HepG2 (cell line): ENCODE measurements at regions not wholly inside any gene's neighbourhood (a gene's known extent, or its start where the extent isn't known, plus 50 kb on each side); places are given as distances from the start of the nearest gene placed in this dataset.

ENCODE experiments used
- ATAC-seq: fragments of 200-7000 bp; cut with Tn5 transposase; 3 replicates; pipeline ENCODE4 v1.9.1; 2020; ENCODE audit warnings: mild to moderate bottlenecking, moderate library complexity
- BruUV-seq: library from RNA; stranded (reverse); fragments of 400-500 nt; replicated peaks from 2 replicates; lab custom pipeline; 2021; lab: Mats Ljungman, UMichigan
- CTCF ChIA-PET: fragments of 300-600 bp; formaldehyde crosslinking; extraction: SDS; loops from one replicate; lab custom pipeline; 2021; ENCODE audit warnings: low total read pairs, inconsistent platforms, low intra/inter-chr PET ratio; lab: Yijun Ruan, JAX
- POLR2A ChIA-PET: fragments of 350-600 bp; sonication (Branson Sonifier 250); formaldehyde crosslinking; loops from one replicate; lab custom pipeline; 2020; ENCODE audit warnings: antibody characterized with exemption, inconsistent platforms; lab: Yijun Ruan, JAX
- DNase-seq: peaks from one replicate; pipeline ENCODE4 v3.0.0-alpha.2; 2015; ENCODE audit warnings: low spot score
- FAIRE-seq: peaks from 3 replicates; lab custom pipeline; 2011; peaks lifted over from hg19 to GRCh38; lab: Jason Lieb, UNC
- H2AFZ ChIP-seq: one replicate; pipeline ENCODE4 v1.6.1; 2011; ENCODE audit warnings: low read length, inconsistent platforms
- H3K27ac ChIP-seq: fragments of 300-600 bp; 3 replicates; pipeline ENCODE4 v1.8.0; 2011; ENCODE audit warnings: mixed run types, mild to moderate bottlenecking, mixed read lengths, low read length, inconsistent platforms; ENCODE audit not compliant: insufficient read depth; ENCODE audit errors: extremely low read length
- H3K27me3 ChIP-seq, 2 experiments: fragments of 200-600 bp in 1 of 2; 2 replicates in 1 of 2; 3 replicates in 1 of 2; pipeline versions ENCODE4 v1.6.0 to v1.8.0; 2011; ENCODE audit warnings: low read length in 2 of 2, mild to moderate bottlenecking in 2 of 2, moderate library complexity in 2 of 2, inconsistent platforms in 1 of 2; ENCODE audit not compliant: insufficient read depth in 2 of 2, control insufficient read depth in 1 of 2
- H3K36me3 ChIP-seq, 2 experiments: fragments of 200-600 bp in 1 of 2; replicated peaks in 1 of 2; 2 replicates in 1 of 2; 3 replicates in 1 of 2; pipeline versions ENCODE4 v1.5.1 to v1.8.0; 2011; ENCODE audit warnings: low read length in 2 of 2, inconsistent platforms in 1 of 2; ENCODE audit not compliant: insufficient read depth in 2 of 2, control insufficient read depth in 1 of 2
- H3K4me1 ChIP-seq: 2 replicates; pipeline ENCODE4 v1.5.1; 2012; ENCODE audit warnings: low read length, inconsistent platforms; ENCODE audit not compliant: insufficient read depth
- H3K4me2 ChIP-seq: 2 replicates; pipeline ENCODE4 v1.6.0; 2011; ENCODE audit warnings: low read depth, low read length, inconsistent platforms
- H3K4me3 ChIP-seq, 3 experiments: fragments of 200-600 bp in 1 of 3; sonication (generic), shearing (Covaris generic) in 1 of 3; replicated peaks in 1 of 3; 2 replicates each; pipeline ENCODE4 v1.5.1; 2011 to 2016; ENCODE audit warnings: low read length in 3 of 3, inconsistent platforms in 2 of 3, low read depth in 2 of 3, mild to moderate bottlenecking in 2 of 3, control low read depth in 1 of 3, mixed read lengths in 1 of 3; ENCODE audit not compliant: insufficient read depth in 1 of 3
- H3K79me2 ChIP-seq: one replicate; pipeline ENCODE4 v1.6.1; 2011; ENCODE audit warnings: low read length, inconsistent platforms; ENCODE audit not compliant: insufficient read depth
- H3K9ac ChIP-seq: 2 replicates; pipeline ENCODE4 v1.6.0; 2011; ENCODE audit warnings: mild to moderate bottlenecking, low read depth, low read length, inconsistent platforms; ENCODE audit not compliant: insufficient read depth
- H3K9me3 ChIP-seq: 2 replicates; pipeline ENCODE4 v1.5.1; 2012; ENCODE audit warnings: mild to moderate bottlenecking, low read length
- H4K20me1 ChIP-seq: 2 replicates; pipeline ENCODE4 v1.6.0; 2011; ENCODE audit warnings: inconsistent platforms, mild to moderate bottlenecking, low read length, moderate library complexity; ENCODE audit not compliant: insufficient read depth
- ATF7 ChIP-seq, 2 experiments: fragments of 450-650 bp in 1 of 2; sonication (generic) in 1 of 2; formaldehyde crosslinking in 1 of 2; IDR thresholded peaks; 2 replicates each; pipeline versions ENCODE4 v1.4.0 to v1.6.1; 2016 to 2020; ENCODE audit warnings: antibody characterized with exemption in 1 of 2, mild to moderate bottlenecking in 1 of 2, missing genetic modification reagents in 1 of 2
- FOSL1 ChIP-seq: sonication (generic); formaldehyde crosslinking; IDR thresholded peaks from 2 replicates; pipeline ENCODE4 v1.9.0; 2021; ENCODE audit warnings: missing genetic modification reagents, borderline replicate concordance
- FOXK2 ChIP-seq: fragments of 450-650 bp; IDR thresholded peaks from 2 replicates; pipeline ENCODE4 v1.6.1; 2016
- FOXP1 ChIP-seq, 2 experiments: fragments of 450-650 bp in 1 of 2; IDR thresholded peaks; 2 replicates each; pipeline ENCODE4 v1.6.1; 2017 to 2018; ENCODE audit warnings: antibody characterized with exemption in 1 of 2
- FOXP4 ChIP-seq: sonication (generic); formaldehyde crosslinking; IDR thresholded peaks from 2 replicates; pipeline ENCODE4 v1.4.0; 2020; ENCODE audit warnings: missing genetic modification reagents
- GRHL1 ChIP-seq: sonication (generic); formaldehyde crosslinking; conservative IDR thresholded peaks from 2 replicates; pipeline ENCODE4 v1.8.0; 2022; ENCODE audit warnings: missing genetic modification reagents
- HDAC2 ChIP-seq: sonication (generic); formaldehyde crosslinking; IDR thresholded peaks from 2 replicates; pipeline ENCODE4 v1.4.0; 2020; ENCODE audit warnings: missing genetic modification reagents
- IRF9 ChIP-seq: sonication (generic); formaldehyde crosslinking; IDR thresholded peaks from 2 replicates; pipeline ENCODE4 v1.8.0; 2022; ENCODE audit warnings: missing genetic modification reagents, mild to moderate bottlenecking, borderline replicate concordance
- MAFF ChIP-seq: IDR thresholded peaks from 2 replicates; pipeline ENCODE4 v1.6.1; 2011; ENCODE audit warnings: low read depth, low read length, improper control_type of control experiment
- PREB ChIP-seq: sonication (generic); formaldehyde crosslinking; IDR thresholded peaks from 2 replicates; pipeline ENCODE4 v1.4.0; 2020; ENCODE audit warnings: missing genetic modification reagents
- RARA ChIP-seq: IDR thresholded peaks from 2 replicates; pipeline ENCODE4 v1.6.1; 2016; ENCODE audit warnings: missing genetic modification reagents, missing compliant biosample characterization
- SOX6 ChIP-seq, 2 experiments: fragments of 450-650 bp in 1 of 2; sonication (generic) in 1 of 2; formaldehyde crosslinking in 1 of 2; IDR thresholded peaks; 2 replicates each; pipeline versions ENCODE4 v1.4.0 to v1.6.1; 2017 to 2020; ENCODE audit warnings: antibody characterized with exemption in 1 of 2, mild to moderate bottlenecking in 1 of 2, missing genetic modification reagents in 1 of 2
- STAG1 ChIP-seq: sonication (generic); formaldehyde crosslinking; IDR thresholded peaks from 2 replicates; pipeline ENCODE4 v1.4.0; 2020; ENCODE audit warnings: missing genetic modification reagents
- SUZ12 ChIP-seq: fragments of 150-350 bp; IDR thresholded peaks from 2 replicates; pipeline ENCODE4 v1.6.1; 2014; ENCODE audit warnings: low read depth, low read length
- TBP ChIP-seq: sonication (generic); formaldehyde crosslinking; IDR thresholded peaks from 2 replicates; pipeline ENCODE4 v1.5.0; 2020; ENCODE audit warnings: missing genetic modification reagents
- ZNF3 ChIP-seq: IDR thresholded peaks from 2 replicates; pipeline ENCODE4 v1.7.0; 2017; ENCODE audit warnings: inconsistent platforms
- ZNF414 ChIP-seq: sonication (generic); formaldehyde crosslinking; IDR thresholded peaks from 2 replicates; pipeline ENCODE4 v1.5.0; 2020; ENCODE audit warnings: missing genetic modification reagents
- WGBS: methylation state at CpG from one replicate; pipeline ENCODE4 v1.1.6; 2017; ENCODE audit warnings: low lambda C conversion rate; 5-methylcytosine and 5-hydroxymethylcytosine counted together
- in situ Hi-C: cut with HindIII; loops from 2 replicates; pipeline ENCODE4 v1.10.0; 2017; ENCODE audit warnings: low pct_unique_long_range_greater_than_20kb; ENCODE audit not compliant: extremely low pct_ligation_motif_present
- intact Hi-C: fragments of 100-400 bp; cut with micrococcal nuclease; formaldehyde crosslinking; loops from one replicate; pipeline ENCODE4 v1.10.0; 2022; ENCODE audit not compliant: unreplicated experiment

- WGBS: 5% methylated on average over 4 of the region's 4 CpGs
- peaks cover 52% of the 10 kb centered on the region for H3K79me2 ChIP-seq
- H3K9me3 ChIP-seq: no peaks in the 10 kb centered on the region
- H3K27ac ChIP-seq: peak overlapping the region; percentile 81
- FAIRE-seq (peak; percentile 92), DNase-seq (peak; percentile 90), ATAC-seq (peak; percentile 33)
- no peaks in the 10 kb centered on the region for H4K20me1 ChIP-seq
- peak overlapping the region; percentile 42 for H3K9ac ChIP-seq
- peaks cover 82% of the 10 kb centered on the region for H3K4me1 ChIP-seq
- in situ Hi-C loops (no loop called here), intact Hi-C loops (loop anchor here (5.0 to 10.0 kb wide), 3 partner anchors 54 to 247 kb away; partner anchors contain the start of gene TRIM13)
- no peaks in the 10 kb centered on the region for H3K27me3 ChIP-seq
- H3K4me3 ChIP-seq: no peak overlapping the region; a peak in 1 of 6 replicates
- POLR2A ChIA-PET: interaction anchor here (1.7 kb wide), 1 partner anchor 54 kb away, joined by 4 read pairs; no protein-coding TSS in a partner anchor
- no peaks in the 10 kb centered on the region for H3K36me3 ChIP-seq
- no peak overlapping the region for H2AFZ ChIP-seq
- CTCF ChIA-PET: no interaction called here
- BruUV-seq: no TSS peak
- H3K4me2 ChIP-seq: peak overlapping the region; percentile 64
- peak; percentile 78 for TF ChIP-seq RARA (CRISPR knock-in tag)
- TF ChIP-seq ZNF3: 0 out of 2 replicates have a peak, but pooled peaks have one; percentile 36
- TF ChIP-seq FOXP4 (CRISPR knock-in tag): peak; percentile 77
- no peak for TF ChIP-seq ZNF414 (CRISPR knock-in tag)
- no peak for TF ChIP-seq ATF7 (IDR thresholded peaks at IDR 0.05)
- no peak for TF ChIP-seq ATF7 (CRISPR knock-in tag; IDR thresholded peaks at IDR 0.05)
- TF ChIP-seq GRHL1 (CRISPR knock-in tag): no peak
- TF ChIP-seq SUZ12: no peak
- TF ChIP-seq TBP (CRISPR knock-in tag): no peak
- peak; percentile 33; the same call in 1 of the 2 replicates for TF ChIP-seq HDAC2 (CRISPR knock-in tag)
- TF ChIP-seq IRF9 (CRISPR knock-in tag): no peak
- peak; percentile 67; the same call in 1 of the 2 replicates for TF ChIP-seq FOXK2
- no peak for TF ChIP-seq PREB (CRISPR knock-in tag)
- TF ChIP-seq SOX6 (IDR thresholded peaks at IDR 0.05): no peak
- TF ChIP-seq SOX6 (CRISPR knock-in tag; IDR thresholded peaks at IDR 0.05): peak; percentile 63
- TF ChIP-seq FOXP1 (IDR thresholded peaks at IDR 0.05): peak; percentile 84
- TF ChIP-seq FOXP1 (CRISPR knock-in tag; IDR thresholded peaks at IDR 0.05): peak; percentile 81
- peak; percentile 94 for TF ChIP-seq MAFF
- TF ChIP-seq FOSL1 (CRISPR knock-in tag): no peak
- TF ChIP-seq STAG1 (CRISPR knock-in tag): no peak
Measured at GRCh38 chr13:50241479-50241878, 226.2 kb downstream of the KCNRG start.
